ENCODE measurements at regions not wholly inside any gene's neighbourhood (a gene's known extent, or its start where the extent isn't known, plus 50 kb on each side); places are given as distances from the start of the nearest gene placed in this dataset.
"Not testable (repeated sequence)": the region's sequence is repeated elsewhere in the genome, so short reads cannot be mapped to it uniquely, and the experiment has no call there.

DNA sequence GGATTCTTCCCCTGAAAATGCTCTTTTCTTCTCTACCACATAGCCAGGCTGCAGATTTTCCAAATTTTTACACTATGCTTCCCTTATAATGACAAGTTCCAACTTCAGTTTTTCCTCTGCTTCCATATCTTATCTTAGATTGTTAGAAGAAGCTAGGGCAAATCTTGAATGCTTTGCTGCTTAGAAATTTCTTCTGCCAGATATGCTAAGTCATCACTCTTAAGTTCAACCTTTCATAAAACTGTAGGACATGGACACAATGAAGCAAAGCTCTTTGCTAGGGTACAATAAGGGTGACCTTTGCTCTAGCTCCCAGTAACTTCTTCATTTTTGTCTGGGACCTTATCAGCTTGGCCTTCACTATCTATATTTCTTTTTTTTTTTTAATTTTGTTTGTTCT is 88.7 kb downstream of the NXNL2 start:
- H3K9me3 ChIP-seq (ENCODE audit: insufficient read depth, low read depth, low read length): peaks cover 6% of the 10 kb centered on the region
- no peaks in the 10 kb centered on the region for H3K79me2 ChIP-seq (ENCODE audit: control insufficient read depth, insufficient read depth, low read length, poor library complexity)
- no peaks in the 10 kb centered on the region for H3K27me3 ChIP-seq (ENCODE audit: insufficient read depth, low read length)
- no peak overlapping the region for H3K4me2 ChIP-seq (ENCODE audit: low read length)
- H3K23ac ChIP-seq (ENCODE audit: low read length): no peak overlapping the region
- no peak overlapping the region for H3K14ac ChIP-seq (ENCODE audit: low read length)
- H3K4me1 ChIP-seq (ENCODE audit: control insufficient read depth in 1 of 2, insufficient read depth in 2 of 2, low read length in 2 of 2): no peaks in the 10 kb centered on the region
- no peaks in the 10 kb centered on the region for H3K36me3 ChIP-seq (ENCODE audit: control insufficient read depth in 1 of 2, insufficient read depth in 2 of 2, low read length in 2 of 2)
- H4K91ac ChIP-seq (ENCODE audit: low read depth, low read length): no peak overlapping the region
- H2AFZ ChIP-seq (ENCODE audit: insufficient read depth, low read length, poor library complexity): no peak overlapping the region
- H2AK5ac ChIP-seq (ENCODE audit: low read length): no peak overlapping the region
- no peak overlapping the region for H2BK5ac ChIP-seq (ENCODE audit: low read depth, low read length, poor library complexity)
- DNase-seq: no peak
- H3K4ac ChIP-seq (ENCODE audit: low read depth, low read length): no peak overlapping the region
- no peak overlapping the region for H3K27ac ChIP-seq (ENCODE audit: low read depth, low read length)
- H3K18ac ChIP-seq (ENCODE audit: low read length): no peak overlapping the region
- H4K8ac ChIP-seq (ENCODE audit: low read depth, low read length): no peak overlapping the region
- H4K12ac ChIP-seq (ENCODE audit: low read depth, low read length): no peak overlapping the region
- no peak overlapping the region for H2BK120ac ChIP-seq (ENCODE audit: insufficient read depth, low read length, poor library complexity)
- no peak overlapping the region for H2BK12ac ChIP-seq (ENCODE audit: low read length)
- H3K79me1 ChIP-seq (ENCODE audit: low read length): no peaks in the 10 kb centered on the region
- no peak overlapping the region for H3K9ac ChIP-seq (ENCODE audit: low read length)
- H3K4me3 ChIP-seq (ENCODE audit: low read depth, low read length): no peak overlapping the region

GRCh38 chr9:88628114-88628513 is 93.1 kb downstream of the NXNL2 start:
- Histone ChIP-seq H2BK5ac (ENCODE audit: low read depth, low read length, poor library complexity) (no peak overlapping the region), H3K36me3 (ENCODE audit: control insufficient read depth in 1 of 2, insufficient read depth in 2 of 2, low read length in 2 of 2) (no peaks in the 10 kb centered on the region), H3K4ac (ENCODE audit: low read depth, low read length) (no peak overlapping the region), H2BK12ac (ENCODE audit: low read length) (no peak overlapping the region), H3K79me1 (ENCODE audit: low read length) (no peaks in the 10 kb centered on the region), H3K4me3 (ENCODE audit: low read depth, low read length) (no peak overlapping the region), H2AFZ (ENCODE audit: insufficient read depth, low read length, poor library complexity) (no peak overlapping the region), H3K9ac (ENCODE audit: low read length) (no peak overlapping the region), H3K27ac (ENCODE audit: low read depth, low read length) (no peak overlapping the region), H3K23ac (ENCODE audit: low read length) (no peak overlapping the region), H3K4me1 (ENCODE audit: control insufficient read depth in 1 of 2, insufficient read depth in 2 of 2, low read length in 2 of 2) (no peaks in the 10 kb centered on the region), H3K9me3 (ENCODE audit: insufficient read depth, low read depth, low read length) (peaks cover 6% of the 10 kb centered on the region), H2AK5ac (ENCODE audit: low read length) (no peak overlapping the region), H3K14ac (ENCODE audit: low read length) (no peak overlapping the region), H3K27me3 (ENCODE audit: insufficient read depth, low read length) (no peaks in the 10 kb centered on the region), H4K91ac (ENCODE audit: low read depth, low read length) (no peak overlapping the region), H3K79me2 (ENCODE audit: control insufficient read depth, insufficient read depth, low read length, poor library complexity) (no peaks in the 10 kb centered on the region), H3K4me2 (ENCODE audit: low read length) (no peak overlapping the region), H2BK120ac (ENCODE audit: insufficient read depth, low read length, poor library complexity) (no peak overlapping the region), H4K12ac (ENCODE audit: low read depth, low read length) (no peak overlapping the region), H3K18ac (ENCODE audit: low read length) (no peak overlapping the region), H4K8ac (ENCODE audit: low read depth, low read length) (no peak overlapping the region)
- DNase-seq: peak in 1 of 2 donors; percentile 40
- WGBS (ENCODE audit: extremely low coverage, insufficient coverage, insufficient read length): no CpG with 5 or more reads among the region's 2 CpGs

DNA sequence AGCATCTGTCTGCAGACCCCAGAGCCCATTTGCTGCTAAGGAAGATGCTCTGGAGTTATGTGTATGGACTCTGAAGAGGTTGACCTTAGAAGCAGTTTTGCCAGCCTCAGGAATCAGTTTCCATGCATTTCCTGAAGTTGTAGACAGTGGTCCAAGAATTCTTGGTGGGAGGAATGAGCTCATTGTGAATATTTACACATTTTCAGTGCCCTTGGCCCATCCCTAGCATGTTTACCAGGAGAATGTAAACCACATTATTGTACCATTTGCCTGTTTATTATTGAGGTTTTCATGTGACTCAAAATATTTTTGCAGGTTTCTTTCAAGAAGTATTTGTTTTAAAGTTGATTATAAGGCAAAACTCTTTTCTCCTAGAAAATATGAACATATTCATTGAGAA is 93.8 kb downstream of the NXNL2 start:
- Histone ChIP-seq H2AFZ (ENCODE audit: insufficient read depth, low read length, poor library complexity) (no peak overlapping the region), H4K8ac (ENCODE audit: low read depth, low read length) (no peak overlapping the region), H3K4me2 (ENCODE audit: low read length) (no peak overlapping the region), H3K4me1 (ENCODE audit: control insufficient read depth in 1 of 2, insufficient read depth in 2 of 2, low read length in 2 of 2) (no peaks in the 10 kb centered on the region), H3K4ac (ENCODE audit: low read depth, low read length) (no peak overlapping the region), H3K14ac (ENCODE audit: low read length) (no peak overlapping the region), H2AK5ac (ENCODE audit: low read length) (no peak overlapping the region), H3K4me3 (ENCODE audit: low read depth, low read length) (no peak overlapping the region), H3K79me2 (ENCODE audit: control insufficient read depth, insufficient read depth, low read length, poor library complexity) (no peaks in the 10 kb centered on the region), H3K9ac (ENCODE audit: low read length) (peak overlapping the region; percentile 34), H3K9me3 (ENCODE audit: insufficient read depth, low read depth, low read length) (peaks cover 6% of the 10 kb centered on the region), H2BK5ac (ENCODE audit: low read depth, low read length, poor library complexity) (no peak overlapping the region), H2BK120ac (ENCODE audit: insufficient read depth, low read length, poor library complexity) (no peak overlapping the region), H3K79me1 (ENCODE audit: low read length) (no peaks in the 10 kb centered on the region), H3K27ac (ENCODE audit: low read depth, low read length) (no peak overlapping the region), H3K18ac (ENCODE audit: low read length) (no peak overlapping the region), H2BK12ac (ENCODE audit: low read length) (no peak overlapping the region), H3K23ac (ENCODE audit: low read length) (no peak overlapping the region), H4K91ac (ENCODE audit: low read depth, low read length) (no peak overlapping the region), H4K12ac (ENCODE audit: low read depth, low read length) (no peak overlapping the region), H3K36me3 (ENCODE audit: control insufficient read depth in 1 of 2, insufficient read depth in 2 of 2, low read length in 2 of 2) (no peaks in the 10 kb centered on the region), H3K27me3 (ENCODE audit: insufficient read depth, low read length) (no peaks in the 10 kb centered on the region)
- no peak for DNase-seq

- H3K14ac ChIP-seq (ENCODE audit: low read length); H3K23ac ChIP-seq (ENCODE audit: low read length); DNase-seq; H3K27ac ChIP-seq (ENCODE audit: low read depth, low read length); H3K9ac ChIP-seq (ENCODE audit: low read length); H2BK12ac ChIP-seq (ENCODE audit: low read length); H3K4me3 ChIP-seq (ENCODE audit: low read depth, low read length); H4K91ac ChIP-seq (ENCODE audit: low read depth, low read length); H2AFZ ChIP-seq (ENCODE audit: insufficient read depth, low read length, poor library complexity); H2BK5ac ChIP-seq (ENCODE audit: low read depth, low read length, poor library complexity); H2AK5ac ChIP-seq (ENCODE audit: low read length); H3K18ac ChIP-seq (ENCODE audit: low read length); H3K79me2 ChIP-seq (ENCODE audit: control insufficient read depth, insufficient read depth, low read length, poor library complexity); H3K4me2 ChIP-seq (ENCODE audit: low read length); H3K9me3 ChIP-seq (ENCODE audit: insufficient read depth, low read depth, low read length); H2BK120ac ChIP-seq (ENCODE audit: insufficient read depth, low read length, poor library complexity); H3K27me3 ChIP-seq (ENCODE audit: insufficient read depth, low read length); H3K79me1 ChIP-seq (ENCODE audit: low read length); H3K4ac ChIP-seq (ENCODE audit: low read depth, low read length); H3K4me1 ChIP-seq (ENCODE audit: control insufficient read depth in 1 of 2, insufficient read depth in 2 of 2, low read length in 2 of 2); H4K12ac ChIP-seq (ENCODE audit: low read depth, low read length); H4K8ac ChIP-seq (ENCODE audit: low read depth, low read length); H3K36me3 ChIP-seq (ENCODE audit: control insufficient read depth in 1 of 2, insufficient read depth in 2 of 2, low read length in 2 of 2): not testable (repeated sequence)
- no CpG with 5 or more reads among the region's 3 CpGs for WGBS (ENCODE audit: extremely low coverage, insufficient coverage, insufficient read length)
Observed at GRCh38 chr9:88630574-88630973, 95.6 kb downstream of the NXNL2 start.

DNA sequence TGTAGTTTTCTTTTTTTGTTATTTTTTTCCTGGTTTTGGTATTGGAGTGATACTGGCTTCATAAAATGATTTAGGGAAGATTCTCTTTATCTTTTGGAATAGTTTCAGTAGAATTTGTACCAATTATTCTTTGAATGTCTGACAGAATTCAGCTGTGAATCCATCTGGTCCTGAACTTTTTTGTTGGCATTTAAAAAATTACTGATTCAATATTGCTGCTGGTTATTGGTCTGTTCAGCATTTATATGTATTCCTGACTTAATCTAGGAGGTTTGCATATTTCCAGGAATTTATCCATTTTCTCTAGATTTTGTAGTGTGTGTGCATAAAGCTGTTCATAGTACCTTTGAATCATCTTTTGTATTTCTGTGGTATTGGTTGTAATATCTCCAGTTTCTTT is 100.2 kb downstream of the NXNL2 start:
- Histone ChIP-seq H3K9me3 (ENCODE audit: insufficient read depth, low read depth, low read length) (no peaks in the 10 kb centered on the region), H3K18ac (ENCODE audit: low read length) (no peak overlapping the region), H3K4ac (ENCODE audit: low read depth, low read length) (no peak overlapping the region), H3K4me2 (ENCODE audit: low read length) (no peak overlapping the region), H3K36me3 (ENCODE audit: control insufficient read depth in 1 of 2, insufficient read depth in 2 of 2, low read length in 2 of 2) (no peaks in the 10 kb centered on the region), H4K12ac (ENCODE audit: low read depth, low read length) (no peak overlapping the region), H2BK120ac (ENCODE audit: insufficient read depth, low read length, poor library complexity) (no peak overlapping the region), H3K79me1 (ENCODE audit: low read length) (no peaks in the 10 kb centered on the region), H2AFZ (ENCODE audit: insufficient read depth, low read length, poor library complexity) (no peak overlapping the region), H3K4me1 (ENCODE audit: control insufficient read depth in 1 of 2, insufficient read depth in 2 of 2, low read length in 2 of 2) (no peaks in the 10 kb centered on the region), H4K8ac (ENCODE audit: low read depth, low read length) (no peak overlapping the region), H3K9ac (ENCODE audit: low read length) (no peak overlapping the region), H3K79me2 (ENCODE audit: control insufficient read depth, insufficient read depth, low read length, poor library complexity) (no peaks in the 10 kb centered on the region), H3K23ac (ENCODE audit: low read length) (no peak overlapping the region), H3K4me3 (ENCODE audit: low read depth, low read length) (no peak overlapping the region), H2BK5ac (ENCODE audit: low read depth, low read length, poor library complexity) (no peak overlapping the region), H3K27me3 (ENCODE audit: insufficient read depth, low read length) (no peaks in the 10 kb centered on the region), H2AK5ac (ENCODE audit: low read length) (no peak overlapping the region), H4K91ac (ENCODE audit: low read depth, low read length) (no peak overlapping the region), H2BK12ac (ENCODE audit: low read length) (no peak overlapping the region), H3K27ac (ENCODE audit: low read depth, low read length) (no peak overlapping the region), H3K14ac (ENCODE audit: low read length) (no peak overlapping the region)
- DNase-seq: no peak

All from trophoblast cell (in vitro differentiated cells and primary cell).